Panc1 (cell line): ENCODE measurements at regions not wholly inside any gene's neighbourhood (a gene's known extent, or its start where the extent isn't known, plus 50 kb on each side); places are given as distances from the start of the nearest gene placed in this dataset.

Experiments
- ATAC-seq: fragments of 200-7000 bp; cut with Tn5 transposase; 2 replicates; pipeline ENCODE4 v1.9.1; 2020; ENCODE audit warnings: mild to moderate bottlenecking, moderate library complexity
- BruUV-seq: library from RNA; stranded (reverse); fragments of 400-500 nt; replicated peaks from 2 replicates; lab custom pipeline; 2021; lab: Mats Ljungman, UMichigan
- CTCF ChIA-PET: fragments of 300-600 bp; sonication (Branson Sonifier 250); formaldehyde crosslinking; loops from one replicate; lab custom pipeline; 2022; ENCODE audit warnings: antibody characterized with exemption; lab: Charles Lee
- POLR2A ChIA-PET: fragments of 300-600 bp; sonication (Branson Sonifier 250); formaldehyde crosslinking; loops from one replicate; lab custom pipeline; 2022; ENCODE audit warnings: antibody characterized with exemption; lab: Charles Lee
- DNase-seq: peaks from one replicate; pipeline ENCODE4 v3.0.0-alpha.2; 2010; ENCODE audit warnings: low read depth, low spot score
- H3K27ac ChIP-seq: 2 replicates; pipeline ENCODE4 v1.5.1; 2011; ENCODE audit warnings: mild to moderate bottlenecking, low read length, inconsistent platforms
- H3K27me3 ChIP-seq: fragments of 200-500 bp; sonication (Bioruptor generic); 2 replicates; pipeline ENCODE4 v1.6.0; 2014; ENCODE audit warnings: low read length, inconsistent platforms; ENCODE audit not compliant: control insufficient read depth, insufficient read depth
- H3K36me3 ChIP-seq: fragments of 200-500 bp; sonication (Bioruptor generic); 2 replicates; pipeline ENCODE4 v1.5.1; 2014; ENCODE audit warnings: inconsistent platforms, mild to moderate bottlenecking, low read length, moderate library complexity; ENCODE audit not compliant: control insufficient read depth, insufficient read depth
- H3K4me1 ChIP-seq: 2 replicates; pipeline ENCODE4 v1.5.1; 2011; ENCODE audit warnings: inconsistent platforms, mild to moderate bottlenecking, low read length, moderate library complexity; ENCODE audit not compliant: control insufficient read depth, insufficient read depth
- H3K4me3 ChIP-seq, 2 experiments: 2 replicates each; pipeline ENCODE4 v1.5.1; 2011 to 2012; ENCODE audit warnings: low read depth in 2 of 2, low read length in 2 of 2, mild to moderate bottlenecking in 2 of 2, inconsistent platforms in 1 of 2, moderate library complexity in 1 of 2
- H3K9me3 ChIP-seq: fragments of 200-500 bp; sonication (Bioruptor generic); 2 replicates; pipeline ENCODE4 v1.5.1; 2014; ENCODE audit warnings: low read depth, mild to moderate bottlenecking, inconsistent platforms, low read length, moderate library complexity; ENCODE audit not compliant: control insufficient read depth, insufficient read depth
- CTCF ChIP-seq: fragments of 450-650 bp; IDR thresholded peaks from 2 replicates; pipeline ENCODE4 v1.5.1; 2017; ENCODE audit warnings: mild to moderate bottlenecking
- POLR2AphosphoS5 ChIP-seq: IDR thresholded peaks from 2 replicates; pipeline ENCODE4 v1.6.1; 2012; ENCODE audit warnings: mild to moderate bottlenecking, low read depth, low read length, moderate library complexity
- REST ChIP-seq, 2 experiments: IDR thresholded peaks; 2 replicates each; pipeline ENCODE4 v1.6.1; 2011 to 2012; ENCODE audit warnings: low read depth in 2 of 2, control low read depth in 1 of 2, low read length in 1 of 2, mild to moderate bottlenecking in 1 of 2, moderate library complexity in 1 of 2; ENCODE audit not compliant: insufficient read depth in 1 of 2
- SIN3A ChIP-seq: IDR thresholded peaks from 2 replicates; pipeline ENCODE4 v1.6.1; 2012; ENCODE audit warnings: low read depth, mild to moderate bottlenecking, low read length, moderate library complexity, borderline replicate concordance; ENCODE audit not compliant: insufficient read depth
- TCF7L2 ChIP-seq: IDR thresholded peaks from 2 replicates; pipeline ENCODE4 v1.6.1; 2011; ENCODE audit warnings: mild to moderate bottlenecking, low read depth, low read length, inconsistent platforms
- in situ Hi-C: cut with HindIII; loops from 2 replicates; pipeline ENCODE4 v1.10.0; 2016; ENCODE audit warnings: low sequenced_read_pairs, low pct_unique_long_range_greater_than_20kb
- intact Hi-C: fragments of 100-400 bp; cut with micrococcal nuclease; formaldehyde crosslinking; loops from one replicate; pipeline ENCODE4 v1.10.0; 2022; ENCODE audit not compliant: unreplicated experiment

GRCh38 chr13:106405731-106406130 is 129.7 kb downstream of the EFNB2 start:
- in situ Hi-C loops: no loop called here
- Histone ChIP-seq H3K36me3 (no peaks in the 10 kb centered on the region), H3K27me3 (no peaks in the 10 kb centered on the region), H3K9me3 (no peaks in the 10 kb centered on the region), H3K27ac (no peak overlapping the region), H3K4me3 (no peak overlapping the region), H3K4me1 (no peaks in the 10 kb centered on the region)
- no peak for TF ChIP-seq REST (IDR thresholded peaks at IDR 0.05; ENCODE audit: insufficient read depth in 1 of 2, low read depth in 2 of 2, low read length in 1 of 2)
- TF ChIP-seq TCF7L2: no peak
- no peak for TF ChIP-seq CTCF
- no peak for TF ChIP-seq SIN3A
- TF ChIP-seq POLR2AphosphoS5: no peak
- intact Hi-C loops: no loop called here
- CTCF ChIA-PET: no interaction called here
- POLR2A ChIA-PET: no interaction called here
- DNase-seq (no peak), ATAC-seq (no peak)
- BruUV-seq: no TSS peak

GRCh38 chr13:106403280-106403679 is 132.2 kb downstream of the EFNB2 start:
- Histone ChIP-seq H3K36me3 (no peaks in the 10 kb centered on the region), H3K9me3 (no peaks in the 10 kb centered on the region), H3K4me3 (no peak overlapping the region), H3K4me1 (no peaks in the 10 kb centered on the region), H3K27me3 (no peaks in the 10 kb centered on the region), H3K27ac (no peak overlapping the region)
- in situ Hi-C loops (no loop called here), intact Hi-C loops (no loop called here)
- no peak for TF ChIP-seq REST (IDR thresholded peaks at IDR 0.05; ENCODE audit: insufficient read depth in 1 of 2, low read depth in 2 of 2, low read length in 1 of 2)
- POLR2A ChIA-PET: no interaction called here
- ATAC-seq (no peak), DNase-seq (no peak)
- no TSS peak for BruUV-seq
- CTCF ChIA-PET: no interaction called here
